BLaER1 treated with 17β-estradiol and CSF1 and Interleukin-3, amounts not matched to agents 10 nM and 100 nM (cell line): ENCODE measurements at regions not wholly inside any gene's neighbourhood (a gene's known extent, or its start where the extent isn't known, plus 50 kb on each side); places are given as distances from the start of the nearest gene placed in this dataset.

Experiments used
- H3K27ac ChIP-seq, 11 experiments: shearing (Covaris generic); formaldehyde crosslinking; 2 replicates each; pipeline ENCODE4 v1.8.1; 2022
- H3K27me3 ChIP-seq, 11 experiments: shearing (Covaris generic); formaldehyde crosslinking; 2 replicates each; pipeline ENCODE4 v1.8.1; 2022
- H3K36me3 ChIP-seq, 11 experiments: shearing (Covaris generic); formaldehyde crosslinking; 2 replicates each; pipeline ENCODE4 v1.8.1; 2022
- H3K4me1 ChIP-seq, 10 experiments: shearing (Covaris generic); formaldehyde crosslinking; 2 replicates each; pipeline ENCODE4 v1.8.1; 2022
- H3K4me2 ChIP-seq, 11 experiments: shearing (Covaris generic); formaldehyde crosslinking; 2 replicates each; pipeline ENCODE4 v1.8.1; 2022
- H3K4me3 ChIP-seq, 10 experiments: shearing (Covaris generic); formaldehyde crosslinking; 2 replicates each; pipeline ENCODE4 v1.8.1; 2022
- H3K9ac ChIP-seq, 11 experiments: shearing (Covaris generic); formaldehyde crosslinking; 2 replicates each; pipeline ENCODE4 v1.8.1; 2022
- H3K9me3 ChIP-seq, 11 experiments: shearing (Covaris generic); formaldehyde crosslinking; replicated peaks in 1 of 11; 2 replicates each; pipeline ENCODE4 v1.8.1; 2022
- H4K20me1 ChIP-seq, 11 experiments: shearing (Covaris generic); formaldehyde crosslinking; 2 replicates each; pipeline ENCODE4 v1.8.1; 2022
- Cebpa-rat ChIP-seq, 11 experiments: shearing (Covaris generic); IDR thresholded peaks; 2 replicates each; pipeline ENCODE4 v1.8.1; 2022

DNA sequence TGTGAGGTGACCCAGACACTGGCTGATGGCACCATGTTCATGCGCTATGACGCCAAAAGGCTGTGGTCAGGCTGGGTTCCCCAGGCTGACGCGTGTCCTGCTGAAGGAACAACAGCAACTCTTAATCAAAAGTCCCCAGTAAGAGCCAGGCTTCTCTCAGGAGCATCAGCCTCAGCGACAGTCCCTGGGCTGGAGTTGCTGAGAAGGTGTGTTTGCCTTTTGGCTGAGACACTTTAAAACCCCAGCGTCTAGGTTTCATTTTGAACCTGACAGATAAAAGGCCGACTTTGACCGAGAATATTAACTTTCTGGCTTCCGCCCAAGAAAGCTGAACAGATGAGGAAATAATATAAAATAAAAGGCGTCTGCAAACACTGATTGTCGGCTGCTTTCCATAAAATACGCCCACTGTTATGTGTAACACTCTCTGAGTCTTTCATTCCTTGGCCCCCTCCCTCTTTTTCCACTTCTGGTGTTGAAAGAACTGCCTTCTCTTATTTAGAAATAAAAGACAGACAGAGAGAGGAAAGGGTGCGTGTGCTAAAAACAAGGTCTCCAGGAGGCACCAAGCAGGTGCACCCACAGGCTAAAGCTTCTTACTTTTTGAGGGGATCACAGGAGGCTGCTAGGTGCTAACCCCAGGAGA lies 373.6 kb downstream of the MID1IP1 start:
- no peaks in the 10 kb centered on the region for H4K20me1 ChIP-seq
- no peak overlapping the region for H3K4me3 ChIP-seq
- peak overlapping the region; percentile 39 to 65 (median 47); a peak in 20 of 22 replicates for H3K4me2 ChIP-seq
- H3K9me3 ChIP-seq, result no peaks in the 10 kb centered on the region; a peak in 1 of 22 replicates
- H3K27ac ChIP-seq, result 0 out of 22 replicates have a peak overlapping the region, but pooled peaks of 1 of the 11 experiments have one; percentile 19
- peaks cover 0 to 17% (median 12%) of the 10 kb centered on the region in 10 experiments; a peak in 12 of 20 replicates for H3K4me1 ChIP-seq
- H3K36me3 ChIP-seq, result no peaks in the 10 kb centered on the region
- peak overlapping the region in 2 of 11 experiments; percentile 23 to 54; a peak in 2 of 22 replicates for H3K9ac ChIP-seq
- peaks cover 0 to 9% (median 0%) of the 10 kb centered on the region in 11 experiments; a peak in 2 of 22 replicates for H3K27me3 ChIP-seq
- no peak for TF ChIP-seq Cebpa-rat (IDR thresholded peaks at IDR 0.05)

DNA sequence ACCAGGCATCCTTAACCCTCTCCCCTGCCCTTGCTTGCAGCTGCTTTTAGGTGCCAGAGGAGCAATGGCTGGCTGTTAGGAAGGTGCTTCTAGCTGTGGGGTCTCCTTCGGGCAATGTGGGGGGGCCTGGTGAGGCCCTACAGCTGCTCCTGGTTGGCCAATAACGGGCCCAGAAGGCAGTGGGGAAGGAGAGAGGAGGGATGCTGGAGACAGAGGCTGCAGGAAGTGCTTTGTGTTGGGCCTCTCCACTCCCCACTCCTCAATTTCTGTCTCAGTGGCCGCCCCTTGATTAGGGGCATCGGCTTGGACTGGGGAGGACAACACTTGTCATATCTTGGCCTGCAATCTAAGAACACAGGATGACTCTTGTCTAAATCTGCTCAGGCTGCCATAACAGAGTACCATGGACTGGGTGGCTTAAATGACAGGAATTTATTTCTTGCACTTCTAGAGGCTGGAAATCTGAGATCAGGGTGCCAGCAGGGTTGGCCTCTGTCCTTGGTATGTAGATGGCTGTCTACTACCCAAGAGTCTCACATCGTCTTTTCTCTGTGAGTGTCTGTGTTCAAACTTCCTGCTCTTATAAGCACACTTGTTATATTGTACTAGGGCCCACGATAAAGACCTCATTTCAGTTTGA lies 374.3 kb downstream of the MID1IP1 start:
- H3K4me2 ChIP-seq, result peak overlapping the region in 10 of 11 experiments; percentile 39 to 65 (median 50); a peak in 18 of 22 replicates
- H3K36me3 ChIP-seq, result no peaks in the 10 kb centered on the region
- 0 out of 22 replicates have a peak overlapping the region, but pooled peaks of 1 of the 11 experiments have one; percentile 54 for H3K9ac ChIP-seq
- H3K9me3 ChIP-seq, result no peaks in the 10 kb centered on the region; a peak in 1 of 22 replicates
- H4K20me1 ChIP-seq, result no peaks in the 10 kb centered on the region
- H3K27ac ChIP-seq, result no peak overlapping the region
- peaks cover 0 to 9% (median 0%) of the 10 kb centered on the region in 11 experiments; a peak in 2 of 22 replicates for H3K27me3 ChIP-seq
- peaks cover 0 to 15% (median 11%) of the 10 kb centered on the region in 10 experiments; a peak in 12 of 20 replicates for H3K4me1 ChIP-seq
- TF ChIP-seq Cebpa-rat (IDR thresholded peaks at IDR 0.05), result no peak
- no peak overlapping the region for H3K4me3 ChIP-seq

DNA sequence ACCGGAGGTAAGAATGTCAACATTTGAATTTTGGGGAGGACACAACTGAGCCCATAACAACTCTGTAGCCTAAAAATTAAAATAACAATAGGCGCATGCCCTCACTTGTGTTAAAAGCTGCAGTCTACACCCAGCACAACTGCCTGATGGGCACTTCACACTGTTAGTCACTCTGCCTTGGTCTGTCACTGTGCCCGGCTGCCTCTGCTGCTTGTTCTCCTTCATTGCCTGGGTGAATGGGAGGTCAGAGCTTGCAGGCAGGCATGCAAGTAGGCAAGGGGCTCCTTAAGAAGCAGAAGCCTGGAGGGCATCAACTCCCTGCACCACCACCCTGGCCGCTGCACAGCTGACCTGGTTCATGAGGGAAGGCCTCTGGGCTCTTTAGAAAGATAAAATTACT lies 374.8 kb downstream of the MID1IP1 start:
- Histone ChIP-seq H3K27ac (no peak overlapping the region), H4K20me1 (no peaks in the 10 kb centered on the region), H3K9ac (no peak overlapping the region), H3K4me2 (no peak overlapping the region), H3K27me3 (peaks cover 0 to 9% (median 0%) of the 10 kb centered on the region in 11 experiments; a peak in 2 of 22 replicates), H3K4me1 (peaks cover 0 to 15% (median 11%) of the 10 kb centered on the region in 10 experiments; a peak in 12 of 20 replicates), H3K9me3 (no peaks in the 10 kb centered on the region; a peak in 1 of 22 replicates), H3K4me3 (no peak overlapping the region), H3K36me3 (no peaks in the 10 kb centered on the region)
- TF ChIP-seq Cebpa-rat (IDR thresholded peaks at IDR 0.05), result no peak

DNA sequence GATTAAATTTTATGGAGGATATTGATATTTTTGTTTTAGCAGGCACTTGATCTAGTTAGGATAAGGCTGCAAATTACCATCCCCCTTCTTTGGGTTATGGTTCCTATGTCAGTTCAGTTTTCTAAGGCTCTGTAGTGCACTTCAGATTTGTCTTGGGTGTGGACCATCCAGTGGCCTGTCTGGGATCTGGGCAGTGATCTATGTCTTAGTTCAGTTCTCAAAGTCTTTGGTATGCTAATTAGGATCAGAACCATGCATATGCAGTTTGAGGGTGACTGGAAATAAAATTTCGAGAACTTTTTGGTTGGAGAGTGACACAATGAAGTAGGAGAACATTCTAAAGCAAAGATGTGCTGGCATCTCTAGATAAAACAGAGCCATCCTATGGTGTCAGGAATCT lies 388.2 kb downstream of the MID1IP1 start:
- Histone ChIP-seq H3K4me1 (peaks cover 0 to under 1% (median under 1%) of the 10 kb centered on the region in 10 experiments; a peak in 7 of 20 replicates), H3K36me3 (no peaks in the 10 kb centered on the region), H3K9ac (no peak overlapping the region), H3K27ac (no peak overlapping the region), H4K20me1 (no peaks in the 10 kb centered on the region), H3K27me3 (peaks cover 0 to 6% (median 0%) of the 10 kb centered on the region in 11 experiments; a peak in 4 of 22 replicates), H3K4me2 (no peak overlapping the region), H3K9me3 (peaks cover 12 to 29% (median 21%) of the 10 kb centered on the region in 11 experiments; a peak in 18 of 22 replicates), H3K4me3 (no peak overlapping the region)
- TF ChIP-seq Cebpa-rat (IDR thresholded peaks at IDR 0.05), result no peak

DNA sequence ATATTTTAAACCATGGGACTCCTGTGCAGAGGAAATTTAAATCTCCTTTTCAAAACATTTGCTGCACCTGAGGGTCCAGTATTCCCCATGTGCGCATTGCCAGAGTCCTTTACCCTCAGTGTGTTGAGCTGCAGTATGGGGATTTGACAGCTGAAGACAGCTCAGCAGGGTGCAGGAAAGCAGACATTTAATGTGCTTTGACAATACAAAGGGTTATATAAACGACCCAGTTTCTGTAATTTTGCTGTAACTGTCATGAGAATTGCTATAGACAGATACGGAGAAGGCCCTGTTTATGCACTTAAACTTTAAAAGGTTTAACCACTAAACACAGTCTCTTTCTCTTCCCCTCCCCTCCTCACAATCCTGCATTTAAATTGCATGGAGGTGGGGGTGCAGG lies 393.4 kb downstream of the MID1IP1 start:
- H3K27me3 ChIP-seq, result peaks cover 0 to 38% (median 0%) of the 10 kb centered on the region in 11 experiments; a peak in 6 of 22 replicates
- TF ChIP-seq Cebpa-rat (IDR thresholded peaks at IDR 0.05), result no peak
- no peak overlapping the region for H3K27ac ChIP-seq
- H4K20me1 ChIP-seq, result peaks cover 0 to 17% (median 0%) of the 10 kb centered on the region in 11 experiments; a peak in 4 of 22 replicates
- no peaks in the 10 kb centered on the region for H3K9me3 ChIP-seq
- H3K4me3 ChIP-seq, result no peak overlapping the region
- no peaks in the 10 kb centered on the region for H3K36me3 ChIP-seq
- H3K4me1 ChIP-seq, result peaks cover 28 to 36% (median 34%) of the 10 kb centered on the region in 10 experiments
- peak overlapping the region in 10 of 11 experiments; percentile 59 to 89 (median 82); a peak in 20 of 22 replicates for H3K4me2 ChIP-seq
- no peak overlapping the region for H3K9ac ChIP-seq

- H3K27ac ChIP-seq, result peak overlapping the region in 2 of 11 experiments; percentile 49 to 60; a peak in 3 of 22 replicates
- no peak overlapping the region for H3K4me3 ChIP-seq
- peaks cover 0 to 38% (median 0%) of the 10 kb centered on the region in 11 experiments; a peak in 6 of 22 replicates for H3K27me3 ChIP-seq
- TF ChIP-seq Cebpa-rat (IDR thresholded peaks at IDR 0.05), result no peak
- H3K9me3 ChIP-seq, result no peaks in the 10 kb centered on the region
- H3K9ac ChIP-seq, result no peak overlapping the region
- no peaks in the 10 kb centered on the region for H3K36me3 ChIP-seq
- H3K4me1 ChIP-seq, result peaks cover 28 to 36% (median 34%) of the 10 kb centered on the region in 10 experiments
- H4K20me1 ChIP-seq, result peaks cover 0 to 17% (median 0%) of the 10 kb centered on the region in 11 experiments; a peak in 4 of 22 replicates
- H3K4me2 ChIP-seq, result peak overlapping the region; percentile 59 to 89 (median 80)
Measured at GRCh38 chrX:39195156-39195555, 393.9 kb downstream of the MID1IP1 start.

- no peak; a peak in 1 of 22 replicates for TF ChIP-seq Cebpa-rat (IDR thresholded peaks at IDR 0.05)
- H3K36me3 ChIP-seq, result no peaks in the 10 kb centered on the region
- H4K20me1 ChIP-seq, result peaks cover 0 to 17% (median 0%) of the 10 kb centered on the region in 11 experiments; a peak in 4 of 22 replicates
- peak overlapping the region in 10 of 11 experiments; percentile 4 to 78 (median 60); a peak in 19 of 22 replicates for H3K27ac ChIP-seq
- H3K9me3 ChIP-seq, result 0 out of 22 replicates have a peak, but pooled peaks cover 0 to 5% (median 0%) of the 10 kb centered on the region in 11 experiments
- peaks cover 0 to 40% (median 0%) of the 10 kb centered on the region in 11 experiments; a peak in 6 of 22 replicates for H3K27me3 ChIP-seq
- H3K4me2 ChIP-seq, result peak overlapping the region; percentile 59 to 89 (median 80)
- H3K4me1 ChIP-seq, result peaks cover 28 to 36% (median 34%) of the 10 kb centered on the region in 10 experiments
- peak overlapping the region in 3 of 11 experiments; percentile 5 to 35 (median 17); a peak in 3 of 22 replicates for H3K9ac ChIP-seq
- peak overlapping the region in 3 of 10 experiments; percentile 2 to 6 (median 3); a peak in 2 of 20 replicates for H3K4me3 ChIP-seq
Measured at GRCh38 chrX:39196192-39197102, 395.2 kb downstream of the MID1IP1 start.

- no peak overlapping the region for H3K27ac ChIP-seq
- H3K4me3 ChIP-seq, result no peak overlapping the region
- H3K27me3 ChIP-seq, result peaks cover 0 to 42% (median 0%) of the 10 kb centered on the region in 11 experiments; a peak in 7 of 22 replicates
- peaks cover 28 to 36% (median 34%) of the 10 kb centered on the region in 10 experiments for H3K4me1 ChIP-seq
- no peak for TF ChIP-seq Cebpa-rat (IDR thresholded peaks at IDR 0.05)
- peaks cover 0 to 17% (median 0%) of the 10 kb centered on the region in 11 experiments; a peak in 4 of 22 replicates for H4K20me1 ChIP-seq
- H3K4me2 ChIP-seq, result no peak overlapping the region
- no peak overlapping the region for H3K9ac ChIP-seq
- H3K9me3 ChIP-seq, result 0 out of 22 replicates have a peak, but pooled peaks cover 0 to 5% (median 0%) of the 10 kb centered on the region in 11 experiments
- H3K36me3 ChIP-seq, result no peaks in the 10 kb centered on the region
Measured at GRCh38 chrX:39199429-39199828, 398.2 kb downstream of the MID1IP1 start.
